DMS53 (cell line): ENCODE measurements at regions not wholly inside any gene's neighbourhood (a gene's known extent, or its start where the extent isn't known, plus 50 kb on each side); places are given as distances from the start of the nearest gene placed in this dataset.
A peak's percentile ranks its signal among the peaks of the same experiment; 100 is the strongest.
"Not testable (repeated sequence)": the region's sequence is repeated elsewhere in the genome, so short reads cannot be mapped to it uniquely, and the experiment has no call there.

ENCODE experiments used
- DNase-seq: peaks from one replicate; lab custom pipeline; 2025; lab: John Stamatoyannopoulos, UW

DNA sequence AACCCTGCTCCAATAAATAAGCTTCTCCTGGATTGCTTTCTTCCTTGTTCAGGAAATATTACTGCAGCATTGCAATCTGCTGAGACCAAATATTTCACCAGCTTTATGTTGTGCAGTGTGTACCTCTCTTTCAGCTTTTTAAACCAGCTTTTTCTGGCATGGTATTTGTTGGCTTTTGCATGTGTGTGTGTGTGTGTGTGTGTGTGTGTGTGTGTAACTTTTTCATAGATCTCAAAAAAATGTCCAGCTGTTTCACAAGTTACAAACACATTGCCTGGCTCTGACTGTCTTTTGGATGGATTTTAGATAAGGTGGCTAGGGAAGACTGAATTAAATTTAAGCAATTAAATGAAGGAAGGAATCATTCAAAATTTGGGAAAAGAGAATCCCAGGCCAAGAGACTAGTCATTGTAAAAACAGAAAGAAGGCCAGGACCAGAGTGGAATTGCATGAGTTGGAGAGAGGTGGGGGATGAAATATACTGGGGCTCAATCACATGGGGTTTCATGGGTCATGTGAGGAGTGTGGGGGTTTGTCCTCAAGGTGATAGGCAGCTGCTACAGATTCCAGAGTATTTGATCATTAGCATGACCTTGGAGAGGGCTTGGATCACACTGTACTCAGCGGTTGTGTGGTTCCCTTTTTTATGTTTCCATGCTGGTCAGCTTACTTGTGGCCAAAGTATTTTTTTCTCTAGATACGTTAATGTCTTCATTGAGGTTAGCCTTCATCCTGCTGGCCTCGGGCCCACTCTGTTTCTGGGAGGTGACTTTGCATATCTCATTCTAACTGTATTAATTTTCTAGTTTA lies 357.7 kb upstream of the BOD1L1 start:
- DNase-seq: no peak

DNA sequence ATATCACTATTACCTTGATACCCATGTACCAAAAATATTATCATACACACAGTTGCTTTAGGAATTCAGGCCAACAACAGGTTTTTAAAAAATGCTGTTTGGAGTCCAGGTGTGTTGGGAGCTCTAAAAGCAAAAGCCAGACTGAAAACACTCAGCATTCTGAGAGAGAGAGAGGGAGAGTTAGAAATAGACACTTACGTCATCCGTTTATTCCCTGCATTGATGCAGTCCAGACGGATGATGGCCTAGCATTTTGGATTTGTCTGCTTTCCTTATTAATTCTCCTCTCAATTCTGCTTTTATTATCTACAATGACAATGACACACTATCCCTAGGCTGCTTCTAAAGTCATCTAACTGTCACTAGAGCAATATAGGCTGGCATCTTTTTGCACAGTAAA lies 358.3 kb upstream of the BOD1L1 start:
- DNase-seq: no peak

DNA sequence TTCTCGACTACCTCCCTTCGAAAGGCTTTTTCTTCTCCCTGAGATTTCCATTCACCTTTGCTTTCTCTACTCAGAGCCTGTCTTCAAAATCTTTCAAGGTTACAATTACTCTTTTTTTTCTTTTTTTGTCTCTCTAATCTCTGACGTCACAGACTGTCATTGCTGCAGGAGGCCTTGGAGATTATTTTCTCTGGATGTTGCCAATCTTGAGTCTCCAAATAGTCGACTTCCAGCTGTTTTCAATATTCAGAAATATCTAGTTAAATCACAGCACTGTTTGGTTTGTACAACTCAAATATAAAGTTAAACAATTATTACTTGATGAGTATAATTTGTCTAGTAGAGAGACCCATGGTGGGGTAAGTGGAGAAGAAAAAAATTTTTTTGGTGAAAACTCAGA lies 359.0 kb upstream of the BOD1L1 start:
- no peak for DNase-seq

DNA sequence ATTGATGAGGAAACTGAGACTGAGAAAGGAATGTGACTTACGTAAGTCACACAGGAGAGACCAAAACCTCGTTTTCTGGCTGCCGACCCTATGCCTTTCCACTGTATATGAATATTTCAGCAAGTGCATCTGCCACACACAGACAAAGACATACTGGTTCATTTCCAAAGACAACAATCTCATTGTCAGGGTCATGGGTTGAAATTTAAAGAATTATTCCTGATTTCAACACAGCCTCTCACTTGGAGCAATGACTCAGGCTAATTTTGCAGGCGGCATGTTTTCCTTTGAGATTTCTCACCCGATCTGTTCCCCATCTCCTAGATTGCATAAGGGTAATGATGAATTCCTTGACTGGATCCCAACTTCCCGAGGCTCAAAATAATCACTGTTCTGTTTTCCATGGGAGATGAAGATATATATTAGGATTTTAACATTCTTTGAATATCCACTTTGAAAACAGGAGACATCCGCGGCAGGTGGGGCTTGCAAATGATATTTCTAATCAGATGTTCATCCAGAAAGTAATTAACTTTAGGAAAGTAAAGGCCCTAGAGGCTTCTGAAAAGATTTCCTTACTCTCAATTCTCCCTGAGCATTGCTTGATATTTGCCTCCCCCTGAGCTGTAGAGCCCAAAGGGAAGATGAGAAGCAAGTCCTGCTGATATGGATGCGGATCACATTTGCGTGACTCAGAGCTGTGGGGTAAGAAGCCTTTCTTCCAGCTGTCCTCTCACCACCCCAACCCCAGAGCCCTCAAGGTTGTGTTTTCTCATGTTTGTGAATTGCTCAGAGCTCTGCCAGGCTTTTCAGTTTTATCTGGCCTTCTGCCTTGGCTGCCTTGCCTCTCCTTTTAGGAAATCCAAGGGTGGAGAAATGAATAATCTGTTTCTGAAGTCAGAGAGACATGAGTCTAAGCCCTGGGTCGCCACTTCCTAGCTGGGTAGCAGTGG lies 361.1 kb upstream of the BOD1L1 start:
- no peak for DNase-seq

DNA sequence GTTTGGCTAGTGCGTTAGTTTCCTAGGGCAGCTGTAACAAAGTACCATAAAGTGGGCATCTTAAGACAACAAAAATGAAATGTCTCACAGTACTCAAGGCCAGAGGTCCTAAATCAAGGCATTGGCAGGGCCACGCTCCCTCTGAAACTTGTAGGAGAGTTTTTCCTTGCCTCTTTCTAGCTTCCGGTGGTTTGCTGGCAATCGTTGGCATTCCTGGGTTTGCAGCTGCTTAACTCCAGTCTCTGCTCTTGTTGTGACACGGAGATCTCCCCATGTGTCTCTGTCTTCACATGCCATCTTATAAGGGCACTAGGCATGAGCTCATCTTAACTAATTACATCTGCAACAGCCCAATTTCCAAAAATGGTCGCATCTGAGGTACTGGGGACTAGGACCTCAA lies 362.0 kb upstream of the BOD1L1 start:
- DNase-seq: no peak

DNA sequence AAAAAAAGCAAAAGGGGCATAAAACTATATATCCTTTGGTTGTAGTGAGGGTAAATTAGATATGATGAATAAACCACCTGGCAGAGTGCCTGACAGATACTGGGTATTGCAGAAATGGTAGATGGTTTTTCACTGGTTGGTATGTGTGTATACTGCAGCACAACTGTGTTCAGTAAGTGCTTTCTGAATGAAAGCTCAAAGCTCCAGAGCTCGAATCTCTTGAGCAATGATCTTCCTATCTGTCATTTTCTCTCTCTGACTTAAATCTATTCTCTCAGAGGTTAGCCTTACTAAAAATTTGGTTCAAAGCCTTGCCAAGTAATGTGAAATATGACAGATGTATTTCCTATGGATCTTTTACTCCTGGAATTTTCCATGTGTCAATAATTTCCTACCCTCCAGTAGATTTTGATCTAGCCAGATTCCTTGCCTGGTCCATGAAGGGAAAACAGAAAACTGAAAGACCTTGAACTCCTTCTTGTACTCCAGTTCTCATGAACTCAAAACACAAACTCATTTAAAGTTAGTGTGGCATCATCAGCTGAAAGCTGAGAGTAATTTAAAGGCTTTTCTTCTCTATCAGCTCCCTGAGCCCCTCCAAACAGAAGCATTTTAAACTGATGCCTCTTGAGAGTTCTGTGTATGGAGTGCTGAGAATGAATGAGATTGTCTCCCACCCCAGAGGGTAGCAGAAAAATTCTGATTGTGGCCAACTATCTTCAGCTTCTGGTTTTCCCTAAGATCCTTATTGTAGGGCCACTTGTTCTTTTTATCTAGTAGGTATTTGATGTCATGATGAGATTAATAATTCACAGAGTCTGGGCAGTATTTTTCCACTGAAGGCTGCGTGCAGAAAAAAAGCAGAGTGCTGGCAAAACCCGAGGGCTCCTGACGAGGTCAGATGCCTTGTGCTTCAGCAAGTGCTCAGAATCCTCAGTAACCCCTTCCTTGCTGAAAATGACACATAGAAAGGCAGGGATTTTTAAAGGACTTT lies 363.4 kb upstream of the BOD1L1 start:
- peak; percentile 92 for DNase-seq

DNA sequence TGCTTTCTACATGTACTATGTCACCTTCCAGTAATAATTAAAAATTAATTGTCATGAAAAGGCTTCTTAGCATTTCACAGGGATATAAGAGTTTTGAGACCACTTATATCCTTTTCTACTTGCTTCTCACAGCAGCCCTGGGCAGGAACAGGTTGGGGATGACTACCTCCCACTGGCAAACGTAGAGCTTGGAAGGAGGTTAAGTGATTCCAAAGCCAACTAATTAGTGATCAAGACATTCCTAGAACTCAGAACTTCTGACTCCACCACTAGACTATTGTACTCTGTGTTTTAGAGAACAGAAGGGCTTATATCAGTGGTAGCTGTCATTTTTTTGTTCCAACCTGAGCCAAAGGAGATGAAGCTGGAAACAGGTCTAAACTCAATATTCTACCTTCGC lies 364.5 kb upstream of the BOD1L1 start:
- peak; percentile 7 for DNase-seq

DNA sequence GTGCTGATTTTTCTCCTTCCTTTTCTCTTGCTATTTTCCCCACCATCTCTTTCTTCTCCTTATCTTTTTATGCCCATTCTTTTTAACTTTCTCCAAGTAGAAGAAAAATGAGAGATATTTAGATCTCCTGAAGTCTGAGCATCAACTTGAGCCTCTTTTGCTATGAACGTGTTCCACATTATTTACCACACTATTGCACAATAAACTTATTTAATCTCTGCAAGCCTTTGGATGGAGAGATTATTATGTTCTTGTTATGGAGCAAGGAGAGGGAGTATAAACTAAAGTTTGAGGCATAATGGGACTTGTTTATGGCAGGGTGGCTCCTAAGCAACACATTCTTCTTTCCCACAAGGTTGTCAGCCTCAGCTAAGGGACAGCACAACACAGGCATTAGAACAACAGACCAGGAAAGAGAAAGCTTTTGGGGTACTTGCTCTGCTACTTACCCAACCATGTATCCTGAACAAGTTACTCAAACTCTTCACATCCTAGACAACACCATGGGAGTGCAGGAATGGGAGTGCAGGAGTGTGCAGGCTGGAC lies 365.5 kb upstream of the BOD1L1 start:
- no peak for DNase-seq

DNA sequence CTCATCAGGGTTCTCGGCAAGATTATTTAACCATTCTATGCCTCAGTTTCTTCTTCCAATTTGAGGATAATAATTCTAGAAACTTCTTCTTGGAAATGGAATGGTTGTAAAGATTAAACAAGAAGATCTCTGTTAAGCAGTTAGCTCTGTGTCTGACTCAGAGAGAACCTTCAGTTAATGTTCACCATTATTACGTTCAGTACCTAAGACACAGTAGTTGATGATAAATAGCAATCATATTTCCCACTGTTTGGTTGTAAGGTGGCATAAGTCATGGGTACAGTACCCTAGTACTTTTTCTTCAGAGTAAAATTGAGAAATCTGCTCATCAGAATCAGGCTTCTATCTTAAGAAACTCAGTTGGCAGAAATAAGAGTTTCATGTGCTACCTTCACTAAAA lies 366.5 kb upstream of the BOD1L1 start:
- no peak for DNase-seq

DNA sequence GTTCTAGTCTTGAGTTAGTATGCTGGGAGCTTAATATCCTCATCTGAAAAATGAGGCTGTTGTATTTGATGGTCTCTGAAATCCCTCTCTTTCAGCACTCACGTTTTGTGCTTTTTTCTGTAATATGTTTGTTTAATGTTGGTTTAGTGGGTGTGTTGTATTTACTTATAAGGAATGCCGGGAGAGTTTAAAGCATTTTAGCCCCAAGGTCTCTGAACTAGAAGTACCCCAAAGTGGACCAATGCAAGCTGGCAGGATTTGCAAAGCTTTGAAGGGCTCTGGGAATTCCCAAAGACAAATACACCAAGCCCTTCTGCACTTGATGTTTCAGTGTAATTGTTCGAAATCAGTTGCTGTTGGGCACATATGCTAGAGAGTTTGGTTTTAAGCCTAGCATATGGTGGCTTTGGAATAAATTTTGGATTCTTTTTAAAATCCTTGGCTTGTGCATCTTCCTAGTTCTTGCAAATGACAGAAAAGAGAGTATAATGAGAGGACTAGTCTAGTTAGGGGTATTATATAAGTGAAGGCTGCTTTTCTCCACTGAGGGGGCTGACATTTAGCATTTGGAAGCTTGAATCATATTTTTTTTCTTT lies 371.4 kb upstream of the BOD1L1 start:
- peak; percentile 40 for DNase-seq

DNA sequence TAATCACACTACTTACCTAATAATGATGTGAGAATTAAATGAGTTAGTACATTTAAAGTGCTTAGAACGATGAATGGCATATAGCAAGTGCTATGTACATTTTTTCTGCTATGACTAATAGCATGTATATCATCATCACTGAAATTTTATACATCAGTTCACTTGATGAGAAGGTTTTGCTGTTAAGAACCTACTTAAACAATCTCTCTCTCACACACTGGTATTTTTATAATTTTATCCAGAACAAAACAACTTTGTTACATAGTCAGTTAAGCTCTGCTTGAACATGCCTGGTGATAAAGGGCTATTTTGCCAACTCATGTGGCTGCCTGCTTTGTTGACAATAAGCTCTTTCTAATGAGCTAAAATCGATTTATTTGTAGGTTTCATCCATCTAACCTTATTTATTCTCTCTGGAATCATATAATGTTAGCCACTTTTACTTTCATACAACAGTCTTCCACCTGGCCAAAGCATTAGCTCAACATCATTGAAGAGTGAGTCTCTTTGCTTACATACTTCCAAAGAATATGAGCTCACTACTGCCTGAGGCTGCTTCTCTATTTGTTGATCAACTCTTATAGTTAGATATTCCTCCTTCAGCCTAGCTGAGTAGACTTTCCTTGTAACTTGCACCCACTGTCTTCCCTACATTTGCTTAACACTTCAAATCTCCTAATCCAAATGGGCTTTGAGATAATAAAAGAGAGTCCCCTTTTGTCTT lies 372.7 kb upstream of the BOD1L1 start:
- DNase-seq: no peak

DNA sequence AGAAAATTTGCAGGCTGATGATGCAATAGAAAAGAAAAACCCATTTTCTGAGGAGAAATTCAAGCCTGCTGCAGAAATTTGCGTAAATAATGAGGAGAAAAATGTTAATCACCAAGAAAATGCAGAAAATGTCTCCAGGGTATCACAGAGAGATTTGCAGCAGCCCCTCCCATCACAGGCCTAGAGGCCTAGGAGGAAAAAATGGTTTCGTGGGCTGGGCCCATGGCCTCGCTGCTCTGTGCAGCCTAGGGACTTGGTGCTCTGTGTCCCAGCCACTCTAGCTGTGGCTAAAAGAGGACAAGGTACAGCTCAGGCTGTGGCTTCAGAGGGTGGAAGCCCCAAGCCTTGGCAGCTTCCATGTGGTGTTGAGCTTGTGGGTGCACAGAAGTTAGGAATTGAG lies 374.8 kb upstream of the BOD1L1 start:
- not testable (repeated sequence) for DNase-seq

DNA sequence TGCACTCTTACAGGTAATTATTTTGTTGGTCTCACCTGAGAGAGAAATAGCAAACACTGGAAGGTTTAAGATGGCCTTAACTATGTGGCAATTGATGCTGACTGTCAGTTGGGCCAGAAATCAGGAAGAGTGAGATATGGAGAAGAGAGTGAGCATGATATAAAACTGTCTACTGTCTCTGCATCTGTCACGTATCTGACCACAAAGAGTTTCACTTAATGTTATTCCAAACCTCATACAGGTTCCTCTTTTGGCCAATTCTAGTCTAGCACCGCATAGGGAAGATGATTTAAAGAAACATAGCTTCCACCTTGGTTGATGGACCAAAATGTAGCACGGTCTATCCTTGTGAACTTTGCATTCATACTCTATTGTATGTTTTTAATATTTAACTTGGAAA lies 381.0 kb upstream of the BOD1L1 start:
- DNase-seq: no peak

DNA sequence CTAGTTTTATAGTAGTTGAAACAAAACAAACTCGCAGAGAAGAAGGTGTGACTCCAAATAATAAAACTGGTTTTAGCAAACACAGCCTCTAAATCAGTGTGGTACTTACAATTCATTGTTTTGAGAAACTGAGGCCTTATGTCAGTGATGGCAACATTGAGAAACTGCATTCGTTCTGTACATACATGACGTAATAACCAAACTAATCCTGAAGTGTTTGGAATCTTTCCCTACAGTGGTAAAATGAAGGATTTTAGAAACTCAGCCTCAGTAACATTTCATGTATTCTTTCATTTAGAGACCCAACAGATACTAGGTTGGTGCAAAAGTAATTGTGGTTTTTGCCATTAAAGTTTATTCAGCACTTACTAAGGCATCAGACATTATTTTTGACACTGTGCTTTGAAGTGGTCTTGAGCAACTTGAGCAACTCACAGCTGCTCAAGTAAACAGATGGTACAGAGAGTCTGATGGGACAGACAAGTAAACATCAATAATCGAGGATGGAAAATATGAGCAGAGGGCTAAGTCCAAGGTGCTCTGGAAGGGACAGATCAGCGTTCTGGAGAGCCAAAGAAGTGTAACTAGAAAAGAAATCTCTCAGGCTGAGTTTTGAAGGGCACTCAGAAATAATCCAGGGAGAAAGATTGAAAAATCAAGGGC lies 390.8 kb upstream of the BOD1L1 start:
- DNase-seq: peak; percentile 26

DNA sequence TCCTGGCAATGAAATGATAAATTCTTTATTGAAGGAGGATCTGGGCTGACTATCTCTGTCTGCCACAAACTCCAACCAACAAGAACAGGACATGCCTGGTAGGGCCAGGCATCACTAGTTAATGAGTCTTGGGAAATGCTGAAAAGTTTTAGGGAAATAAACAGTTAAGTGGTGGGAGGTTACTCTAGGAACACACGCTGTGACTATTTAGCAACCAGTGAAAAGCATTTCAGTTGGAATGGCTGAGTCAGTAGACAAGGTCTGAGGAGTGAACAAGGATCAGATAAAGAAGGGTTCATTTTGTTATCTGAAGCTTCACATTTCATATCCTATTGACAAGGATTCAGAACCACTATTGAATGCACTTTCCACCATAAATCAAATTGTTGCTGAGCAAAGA lies 394.9 kb upstream of the BOD1L1 start:
- DNase-seq: no peak

DNA sequence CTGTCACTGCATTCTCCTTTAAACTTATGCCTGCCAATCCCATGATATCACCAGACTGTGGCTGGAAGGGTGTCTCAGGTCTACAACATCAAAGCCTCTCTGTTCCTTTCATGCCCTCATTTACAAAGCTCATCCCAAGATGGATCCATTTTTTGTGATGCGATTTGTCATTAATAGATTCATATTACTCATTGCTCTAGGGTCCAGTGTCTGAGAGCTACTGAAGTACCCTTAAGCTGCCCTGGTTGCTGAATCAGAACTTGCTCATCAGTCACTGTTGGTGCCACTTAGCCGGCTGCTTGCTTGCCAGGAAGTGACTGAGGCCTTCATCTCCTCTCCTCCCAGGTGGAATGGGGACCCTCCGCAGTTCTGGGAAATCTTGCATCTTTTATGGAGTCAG lies 395.5 kb upstream of the BOD1L1 start:
- peak; percentile 62 for DNase-seq

DNA sequence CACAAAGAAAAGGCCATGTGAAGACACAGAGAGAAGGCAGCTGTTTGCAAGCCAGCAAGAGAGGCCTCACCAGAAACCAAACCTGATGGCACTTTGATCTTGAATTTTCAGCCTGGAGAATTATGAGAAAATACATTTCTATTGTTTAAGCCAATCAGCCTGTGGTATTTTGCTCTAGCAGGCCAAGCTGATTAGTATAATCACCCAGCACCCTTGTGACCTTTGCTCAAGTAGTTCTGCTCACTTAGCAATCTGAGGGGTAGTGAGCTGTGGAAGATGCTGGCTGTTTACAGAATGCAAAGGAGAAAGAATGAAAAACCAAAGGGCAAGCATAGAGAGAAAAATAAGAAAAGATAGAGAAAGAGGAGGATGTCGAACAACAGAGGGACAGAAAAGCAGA lies 396.4 kb upstream of the BOD1L1 start:
- DNase-seq: peak; percentile 49

DNA sequence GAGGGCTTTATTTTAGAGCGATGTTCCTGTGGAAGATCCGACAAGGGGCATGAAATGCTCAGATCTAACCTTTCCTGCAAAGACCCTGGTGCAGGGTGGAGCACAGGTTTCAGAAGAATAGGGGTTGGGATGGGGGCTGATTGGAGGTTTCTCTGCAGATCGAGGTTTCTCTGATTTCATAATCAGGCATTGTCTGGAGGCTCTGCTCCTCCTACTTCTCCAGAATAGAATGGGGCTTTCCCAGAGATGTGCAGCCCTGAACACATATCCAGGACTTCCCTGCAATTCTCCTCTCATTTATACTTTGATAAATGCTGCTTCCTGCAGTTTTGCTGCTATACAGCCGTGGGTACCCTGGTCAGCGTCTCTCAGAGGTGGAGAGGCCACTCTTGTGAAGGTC lies 397.6 kb upstream of the BOD1L1 start:
- DNase-seq: no peak

DNA sequence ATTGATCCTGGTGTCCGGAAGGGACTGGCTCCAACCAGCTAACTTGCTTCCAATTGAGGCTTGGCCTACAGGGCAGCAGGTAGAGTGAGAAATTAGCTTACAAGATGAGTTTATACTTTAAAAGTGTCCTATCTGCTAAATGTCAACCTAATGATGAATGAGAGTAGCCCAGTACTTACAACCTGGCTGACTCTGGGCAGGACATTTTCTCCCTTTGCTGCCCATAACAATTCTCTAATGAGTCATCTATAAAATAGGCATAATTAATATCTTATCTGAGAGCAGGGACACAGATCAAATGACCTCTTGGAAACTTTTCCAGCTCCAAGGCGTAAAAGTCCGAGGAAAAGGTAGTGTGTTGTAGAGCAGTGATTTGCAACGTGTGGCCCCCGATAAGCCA lies 398.4 kb upstream of the BOD1L1 start:
- no peak for DNase-seq

DNA sequence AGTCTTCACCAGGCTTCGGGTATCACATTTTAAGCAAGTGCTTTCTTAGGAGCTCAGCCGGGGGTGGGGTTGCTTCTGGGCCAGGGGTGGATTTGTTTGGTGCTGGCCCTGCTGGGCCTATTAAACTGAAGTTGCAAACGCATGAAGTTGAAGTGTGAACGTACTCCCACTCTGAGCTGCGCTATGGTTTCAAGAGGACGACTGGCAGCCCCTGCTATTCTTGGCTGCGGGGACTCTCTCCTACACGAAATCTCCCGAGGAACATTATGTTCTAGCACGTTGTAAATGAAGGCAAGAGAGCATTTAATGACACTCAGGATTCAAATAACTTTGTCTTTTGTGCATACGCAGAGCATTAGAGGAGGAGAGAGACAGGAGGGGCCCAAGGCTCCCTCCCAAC lies 401.3 kb upstream of the BOD1L1 start:
- DNase-seq: no peak
